Activated CD4-positive, alpha-beta T cell treated with anti-CD3 and anti-CD28 coated beads, Interleukin-10, Interleukin-2, amounts not matched to agents 100 ng/mL and 50 ng/mL, durations not matched to agents 16 hours and 8 hours (primary cell): ENCODE measurements at regions not wholly inside any gene's neighbourhood (a gene's known extent, or its start where the extent isn't known, plus 50 kb on each side); places are given as distances from the start of the nearest gene placed in this dataset.

Experiments
- DNase-seq: peaks from one replicate; pipeline ENCODE4 v3.0.0-alpha.2; 2020

GRCh38 chr12:127642208-127642607 lies 624.8 kb upstream of the TMEM132C start:
- DNase-seq: no peak

- DNase-seq: no peak
Observed at GRCh38 chr12:127648321-127648720, 618.6 kb upstream of the TMEM132C start.

- DNase-seq: no peak
Observed at GRCh38 chr12:127649961-127650360, 617.0 kb upstream of the TMEM132C start.

GRCh38 chr12:127650626-127651025 lies 616.3 kb upstream of the TMEM132C start:
- DNase-seq: no peak

GRCh38 chr12:127652281-127652680 lies 614.7 kb upstream of the TMEM132C start:
- DNase-seq: no peak

GRCh38 chr12:127654383-127654985 lies 612.5 kb upstream of the TMEM132C start:
- DNase-seq: no peak

GRCh38 chr12:127655691-127656090 lies 611.3 kb upstream of the TMEM132C start:
- DNase-seq: no peak

- no peak for DNase-seq
Observed at GRCh38 chr12:127656266-127656665, 610.7 kb upstream of the TMEM132C start.

- no peak for DNase-seq
Observed at GRCh38 chr12:127657036-127657435, 609.9 kb upstream of the TMEM132C start.

- DNase-seq: no peak
Observed at GRCh38 chr12:127660961-127661360, 606.0 kb upstream of the TMEM132C start.

- no peak for DNase-seq
Observed at GRCh38 chr12:127663716-127664115, 603.3 kb upstream of the TMEM132C start.

GRCh38 chr12:127664901-127665300 lies 602.1 kb upstream of the TMEM132C start:
- no peak for DNase-seq

GRCh38 chr12:127667131-127667685 lies 599.8 kb upstream of the TMEM132C start:
- no peak for DNase-seq

- DNase-seq: no peak
Observed at GRCh38 chr12:127670294-127670693, 596.7 kb upstream of the TMEM132C start.

GRCh38 chr12:127670796-127671195 lies 596.2 kb upstream of the TMEM132C start:
- no peak for DNase-seq

GRCh38 chr12:127675936-127676335 lies 591.0 kb upstream of the TMEM132C start:
- no peak for DNase-seq

- peak; percentile 63 for DNase-seq
Observed at GRCh38 chr12:127677537-127678131, 589.3 kb upstream of the TMEM132C start.

- DNase-seq: no peak
Observed at GRCh38 chr12:127678945-127679344, 588.0 kb upstream of the TMEM132C start.

GRCh38 chr12:127680516-127680915 lies 586.5 kb upstream of the TMEM132C start:
- no peak for DNase-seq

- no peak for DNase-seq
Observed at GRCh38 chr12:127681151-127681754, 585.7 kb upstream of the TMEM132C start.

GRCh38 chr12:127685491-127685890 lies 581.5 kb upstream of the TMEM132C start:
- no peak for DNase-seq

- no peak for DNase-seq
Observed at GRCh38 chr12:127685931-127686330, 581.0 kb upstream of the TMEM132C start.

GRCh38 chr12:127687181-127687580 lies 579.8 kb upstream of the TMEM132C start:
- DNase-seq: no peak

- no peak for DNase-seq
Observed at GRCh38 chr12:127688906-127689428, 578.0 kb upstream of the TMEM132C start.
